ENCODE measurements at regions not wholly inside any gene's neighbourhood (a gene's known extent, or its start where the extent isn't known, plus 50 kb on each side); places are given as distances from the start of the nearest gene placed in this dataset.

- H3K4me1 Mint-ChIP-seq: no peaks in the 10 kb centered on the region
- H3K36me3 Mint-ChIP-seq: no peaks in the 10 kb centered on the region
- ATAC-seq (no peak), DNase-seq (ENCODE audit: low spot score) (no peak)
- no peak overlapping the region for H3K4me3 Mint-ChIP-seq
- peaks cover 6% of the 10 kb centered on the region; the same call in 1 of the 2 replicates for H3K9me3 Mint-ChIP-seq
- ChIA-PET POLR2A (no interaction called here), CTCF (no interaction called here)
- H3K27ac Mint-ChIP-seq: no peak overlapping the region
- H3K27me3 Mint-ChIP-seq (ENCODE audit: low read depth): no peaks in the 10 kb centered on the region
- TF ChIP-seq ZNF121 (CRISPR knock-in tag; IDR thresholded peaks at IDR 0.05) (no peak), HMGA2 (CRISPR knock-in tag; IDR thresholded peaks at IDR 0.05) (no peak), HMGXB4 (CRISPR knock-in tag; IDR thresholded peaks at IDR 0.05) (no peak), MYBL2 (CRISPR knock-in tag; IDR thresholded peaks at IDR 0.05) (no peak), IRF2 (CRISPR knock-in tag; IDR thresholded peaks at IDR 0.05; ENCODE audit: borderline replicate concordance, low read depth) (no peak), ZNF425 (CRISPR knock-in tag; conservative IDR thresholded peaks at IDR 0.05) (no peak), ZNF232 (CRISPR knock-in tag; IDR thresholded peaks at IDR 0.05) (no peak), ELF4 (CRISPR knock-in tag; IDR thresholded peaks at IDR 0.05; ENCODE audit: low read depth) (no peak), ATF1 (CRISPR knock-in tag; IDR thresholded peaks at IDR 0.05) (no peak)
- TF ChIP-seq, protein P1, sequence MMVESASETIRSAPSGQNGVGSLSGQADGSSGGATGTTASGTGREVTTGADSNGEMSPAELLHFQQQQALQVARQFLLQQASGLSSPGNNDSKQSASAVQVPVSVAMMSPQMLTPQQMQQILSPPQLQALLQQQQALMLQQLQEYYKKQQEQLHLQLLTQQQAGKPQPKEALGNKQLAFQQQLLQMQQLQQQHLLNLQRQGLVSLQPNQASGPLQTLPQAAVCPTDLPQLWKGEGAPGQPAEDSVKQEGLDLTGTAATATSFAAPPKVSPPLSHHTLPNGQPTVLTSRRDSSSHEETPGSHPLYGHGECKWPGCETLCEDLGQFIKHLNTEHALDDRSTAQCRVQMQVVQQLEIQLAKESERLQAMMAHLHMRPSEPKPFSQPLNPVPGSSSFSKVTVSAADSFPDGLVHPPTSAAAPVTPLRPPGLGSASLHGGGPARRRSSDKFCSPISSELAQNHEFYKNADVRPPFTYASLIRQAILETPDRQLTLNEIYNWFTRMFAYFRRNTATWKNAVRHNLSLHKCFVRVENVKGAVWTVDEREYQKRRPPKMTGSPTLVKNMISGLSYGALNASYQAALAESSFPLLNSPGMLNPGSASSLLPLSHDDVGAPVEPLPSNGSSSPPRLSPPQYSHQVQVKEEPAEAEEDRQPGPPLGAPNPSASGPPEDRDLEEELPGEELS (CRISPR knock-in tag; IDR thresholded peaks at IDR 0.05): no peak
- TF ChIP-seq, protein P2, sequence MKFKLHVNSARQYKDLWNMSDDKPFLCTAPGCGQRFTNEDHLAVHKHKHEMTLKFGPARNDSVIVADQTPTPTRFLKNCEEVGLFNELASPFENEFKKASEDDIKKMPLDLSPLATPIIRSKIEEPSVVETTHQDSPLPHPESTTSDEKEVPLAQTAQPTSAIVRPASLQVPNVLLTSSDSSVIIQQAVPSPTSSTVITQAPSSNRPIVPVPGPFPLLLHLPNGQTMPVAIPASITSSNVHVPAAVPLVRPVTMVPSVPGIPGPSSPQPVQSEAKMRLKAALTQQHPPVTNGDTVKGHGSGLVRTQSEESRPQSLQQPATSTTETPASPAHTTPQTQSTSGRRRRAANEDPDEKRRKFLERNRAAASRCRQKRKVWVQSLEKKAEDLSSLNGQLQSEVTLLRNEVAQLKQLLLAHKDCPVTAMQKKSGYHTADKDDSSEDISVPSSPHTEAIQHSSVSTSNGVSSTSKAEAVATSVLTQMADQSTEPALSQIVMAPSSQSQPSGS (CRISPR knock-in tag; IDR thresholded peaks at IDR 0.05; ENCODE audit: borderline replicate concordance, low read depth): no peak
Observed at GRCh38 chr2:22281033-22281432, 1103.9 kb upstream of the KLHL29 start.

- TF ChIP-seq ZNF416 (CRISPR knock-in tag; IDR thresholded peaks at IDR 0.05) (no peak), ZBTB21 (CRISPR knock-in tag; IDR thresholded peaks at IDR 0.05; ENCODE audit: borderline replicate concordance) (no peak), ATF6 (CRISPR knock-in tag; IDR thresholded peaks at IDR 0.05) (no peak), ZNF671 (CRISPR knock-in tag; IDR thresholded peaks at IDR 0.05) (no peak), SP1 (CRISPR knock-in tag; conservative IDR thresholded peaks at IDR 0.05) (no peak)
- TF ChIP-seq, protein P3, sequence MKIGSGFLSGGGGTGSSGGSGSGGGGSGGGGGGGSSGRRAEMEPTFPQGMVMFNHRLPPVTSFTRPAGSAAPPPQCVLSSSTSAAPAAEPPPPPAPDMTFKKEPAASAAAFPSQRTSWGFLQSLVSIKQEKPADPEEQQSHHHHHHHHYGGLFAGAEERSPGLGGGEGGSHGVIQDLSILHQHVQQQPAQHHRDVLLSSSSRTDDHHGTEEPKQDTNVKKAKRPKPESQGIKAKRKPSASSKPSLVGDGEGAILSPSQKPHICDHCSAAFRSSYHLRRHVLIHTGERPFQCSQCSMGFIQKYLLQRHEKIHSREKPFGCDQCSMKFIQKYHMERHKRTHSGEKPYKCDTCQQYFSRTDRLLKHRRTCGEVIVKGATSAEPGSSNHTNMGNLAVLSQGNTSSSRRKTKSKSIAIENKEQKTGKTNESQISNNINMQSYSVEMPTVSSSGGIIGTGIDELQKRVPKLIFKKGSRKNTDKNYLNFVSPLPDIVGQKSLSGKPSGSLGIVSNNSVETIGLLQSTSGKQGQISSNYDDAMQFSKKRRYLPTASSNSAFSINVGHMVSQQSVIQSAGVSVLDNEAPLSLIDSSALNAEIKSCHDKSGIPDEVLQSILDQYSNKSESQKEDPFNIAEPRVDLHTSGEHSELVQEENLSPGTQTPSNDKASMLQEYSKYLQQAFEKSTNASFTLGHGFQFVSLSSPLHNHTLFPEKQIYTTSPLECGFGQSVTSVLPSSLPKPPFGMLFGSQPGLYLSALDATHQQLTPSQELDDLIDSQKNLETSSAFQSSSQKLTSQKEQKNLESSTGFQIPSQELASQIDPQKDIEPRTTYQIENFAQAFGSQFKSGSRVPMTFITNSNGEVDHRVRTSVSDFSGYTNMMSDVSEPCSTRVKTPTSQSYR (CRISPR knock-in tag; IDR thresholded peaks at IDR 0.05): no peak
- TF ChIP-seq, protein P4, sequence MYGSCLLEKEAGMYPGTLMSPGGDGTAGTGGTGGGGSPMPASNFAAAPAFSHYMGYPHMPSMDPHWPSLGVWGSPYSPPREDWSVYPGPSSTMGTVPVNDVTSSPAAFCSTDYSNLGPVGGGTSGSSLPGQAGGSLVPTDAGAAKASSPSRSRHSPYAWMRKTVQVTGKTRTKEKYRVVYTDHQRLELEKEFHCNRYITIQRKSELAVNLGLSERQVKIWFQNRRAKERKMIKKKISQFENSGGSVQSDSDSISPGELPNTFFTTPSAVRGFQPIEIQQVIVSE (CRISPR knock-in tag; IDR thresholded peaks at IDR 0.05; ENCODE audit: borderline replicate concordance): no peak
- no peak overlapping the region for H3K27ac Mint-ChIP-seq
- H3K9me3 Mint-ChIP-seq: peaks cover 6% of the 10 kb centered on the region; the same call in 1 of the 2 replicates
- ChIA-PET POLR2A (no interaction called here), CTCF (no interaction called here)
- H3K36me3 Mint-ChIP-seq: no peaks in the 10 kb centered on the region
- no peak overlapping the region for H3K4me3 Mint-ChIP-seq
- no peak for ATAC-seq
- no peaks in the 10 kb centered on the region for H3K4me1 Mint-ChIP-seq
- DNase-seq (ENCODE audit: low spot score): no peak
- H3K27me3 Mint-ChIP-seq (ENCODE audit: low read depth): no peaks in the 10 kb centered on the region
Observed at GRCh38 chr2:22282220-22282619, 1102.8 kb upstream of the KLHL29 start.

Data from WTC11 (cell line).